Endothelial cell (in vitro differentiated cells): ENCODE measurements at regions not wholly inside any gene's neighbourhood (a gene's known extent, or its start where the extent isn't known, plus 50 kb on each side); places are given as distances from the start of the nearest gene placed in this dataset.

Source experiments
- DNase-seq: peaks from one replicate; pipeline ENCODE4 v3.0.0; 2021; ENCODE audit warnings: low spot score
- H3K27ac Mint-ChIP-seq: one replicate; pipeline ENCODE4 v1.8.0; 2021; ENCODE audit warnings: mixed read lengths, inconsistent platforms; ENCODE audit not compliant: unreplicated experiment
- H3K27me3 Mint-ChIP-seq: one replicate; pipeline ENCODE4 v1.8.0; 2021; ENCODE audit warnings: mild to moderate bottlenecking, moderate library complexity, mixed read lengths, inconsistent platforms; ENCODE audit not compliant: unreplicated experiment
- H3K36me3 Mint-ChIP-seq: one replicate; pipeline ENCODE4 v1.8.0; 2021; ENCODE audit warnings: mild to moderate bottlenecking, low read depth, mixed read lengths, inconsistent platforms; ENCODE audit not compliant: unreplicated experiment
- H3K4me1 Mint-ChIP-seq: one replicate; pipeline ENCODE4 v1.8.0; 2021; ENCODE audit warnings: mild to moderate bottlenecking, mixed read lengths, inconsistent platforms; ENCODE audit not compliant: unreplicated experiment
- H3K4me3 Mint-ChIP-seq: one replicate; pipeline ENCODE4 v1.8.0; 2021; ENCODE audit warnings: mild to moderate bottlenecking, mixed read lengths, inconsistent platforms; ENCODE audit not compliant: unreplicated experiment
- H3K9me3 Mint-ChIP-seq: one replicate; pipeline ENCODE4 v1.8.0; 2021; ENCODE audit warnings: mixed read lengths, inconsistent platforms; ENCODE audit not compliant: unreplicated experiment
- CTCF ChIP-seq: fragments of 200-600 bp; sonication (generic); IDR thresholded peaks from one replicate; pipeline ENCODE4 v1.5.0; 2021; ENCODE audit warnings: antibody characterized with exemption; ENCODE audit not compliant: unreplicated experiment

- Mint-ChIP-seq H3K4me3 (no peak overlapping the region), H3K9me3 (peaks cover 6% of the 10 kb centered on the region), H3K36me3 (peaks cover 7% of the 10 kb centered on the region), H3K4me1 (no peaks in the 10 kb centered on the region), H3K27ac (no peak overlapping the region), H3K27me3 (no peaks in the 10 kb centered on the region)
- no peak for DNase-seq
- no peak for TF ChIP-seq CTCF
These were observed 132.8 kb downstream of the TNFSF18 start for GRCh38 chr1:172917972-172918371.

GRCh38 chr1:172918478-172918877 is 132.3 kb downstream of the TNFSF18 start:
- TF ChIP-seq CTCF, result no peak
- Mint-ChIP-seq H3K4me3 (no peak overlapping the region), H3K27me3 (no peaks in the 10 kb centered on the region), H3K9me3 (peaks cover 2% of the 10 kb centered on the region), H3K36me3 (peaks cover 2% of the 10 kb centered on the region), H3K4me1 (no peaks in the 10 kb centered on the region), H3K27ac (no peak overlapping the region)
- no peak for DNase-seq

- TF ChIP-seq CTCF, result no peak
- no peaks in the 10 kb centered on the region for H3K36me3 Mint-ChIP-seq
- no peak overlapping the region for H3K27ac Mint-ChIP-seq
- no peaks in the 10 kb centered on the region for H3K27me3 Mint-ChIP-seq
- H3K4me3 Mint-ChIP-seq, result no peak overlapping the region
- no peaks in the 10 kb centered on the region for H3K4me1 Mint-ChIP-seq
- H3K9me3 Mint-ChIP-seq, result no peaks in the 10 kb centered on the region
- no peak for DNase-seq
These were observed 124.7 kb downstream of the TNFSF18 start for GRCh38 chr1:172926070-172926469.

GRCh38 chr1:172928412-172928811 is 122.3 kb downstream of the TNFSF18 start:
- Mint-ChIP-seq H3K27ac (no peak overlapping the region), H3K9me3 (no peaks in the 10 kb centered on the region), H3K4me3 (no peak overlapping the region), H3K27me3 (no peaks in the 10 kb centered on the region), H3K4me1 (no peaks in the 10 kb centered on the region), H3K36me3 (no peaks in the 10 kb centered on the region)
- DNase-seq, result no peak
- no peak for TF ChIP-seq CTCF

GRCh38 chr1:172929006-172929405 is 121.7 kb downstream of the TNFSF18 start:
- H3K27ac Mint-ChIP-seq, result no peak overlapping the region
- TF ChIP-seq CTCF, result no peak
- no peaks in the 10 kb centered on the region for H3K9me3 Mint-ChIP-seq
- H3K4me1 Mint-ChIP-seq, result peaks cover 3% of the 10 kb centered on the region
- no peaks in the 10 kb centered on the region for H3K36me3 Mint-ChIP-seq
- no peak for DNase-seq
- no peak overlapping the region for H3K4me3 Mint-ChIP-seq
- no peaks in the 10 kb centered on the region for H3K27me3 Mint-ChIP-seq
